Retina (tissue), 1 donor: ENCODE measurements at regions not wholly inside any gene's neighbourhood (a gene's known extent, or its start where the extent isn't known, plus 50 kb on each side); places are given as distances from the start of the nearest gene placed in this dataset.

Experiments
- DNase-seq: peaks from one replicate; pipeline ENCODE4 v3.0.0-alpha.2; 2016

- DNase-seq, result no peak
These were observed 165.9 kb downstream of the KLF5 start for GRCh38 chr13:73224703-73225102.

- no peak for DNase-seq
These were observed 164.6 kb downstream of the KLF5 start for GRCh38 chr13:73223372-73223781.

- no peak for DNase-seq
These were observed 164.0 kb downstream of the KLF5 start for GRCh38 chr13:73222627-73223305.

- DNase-seq, result no peak
These were observed 162.3 kb downstream of the KLF5 start for GRCh38 chr13:73220966-73221720.

- no peak for DNase-seq
These were observed 159.4 kb downstream of the KLF5 start for GRCh38 chr13:73218181-73218580.

GRCh38 chr13:73216381-73216831 lies 157.6 kb downstream of the KLF5 start:
- no peak for DNase-seq

GRCh38 chr13:73215823-73216222 lies 157.0 kb downstream of the KLF5 start:
- no peak for DNase-seq

GRCh38 chr13:73212482-73212881 lies 153.7 kb downstream of the KLF5 start:
- no peak for DNase-seq

- no peak for DNase-seq
These were observed 151.5 kb downstream of the KLF5 start for GRCh38 chr13:73210218-73210883.

GRCh38 chr13:73204952-73205351 lies 146.1 kb downstream of the KLF5 start:
- DNase-seq, result no peak

GRCh38 chr13:73201626-73202025 lies 142.8 kb downstream of the KLF5 start:
- DNase-seq, result no peak

- no peak for DNase-seq
These were observed 140.2 kb downstream of the KLF5 start for GRCh38 chr13:73198991-73199411.

GRCh38 chr13:73195091-73195490 lies 136.3 kb downstream of the KLF5 start:
- no peak for DNase-seq

GRCh38 chr13:73194310-73194709 lies 135.5 kb downstream of the KLF5 start:
- DNase-seq, result no peak

GRCh38 chr13:73193554-73193953 lies 134.7 kb downstream of the KLF5 start:
- DNase-seq, result no peak

GRCh38 chr13:73190477-73190876 lies 131.7 kb downstream of the KLF5 start:
- DNase-seq, result no peak

GRCh38 chr13:73189776-73190175 lies 131.0 kb downstream of the KLF5 start:
- DNase-seq, result no peak

GRCh38 chr13:73189362-73189761 lies 130.6 kb downstream of the KLF5 start:
- no peak for DNase-seq

GRCh38 chr13:73187106-73187505 lies 128.3 kb downstream of the KLF5 start:
- DNase-seq, result no peak

GRCh38 chr13:73179650-73180274 lies 121.0 kb downstream of the KLF5 start:
- DNase-seq, result no peak

GRCh38 chr13:73177916-73178565 lies 119.2 kb downstream of the KLF5 start:
- DNase-seq, result no peak

GRCh38 chr13:73177017-73177416 lies 118.2 kb downstream of the KLF5 start:
- no peak for DNase-seq

- no peak for DNase-seq
These were observed 115.8 kb downstream of the KLF5 start for GRCh38 chr13:73174521-73175010.
